GM21529 (cell line): ENCODE measurements at regions not wholly inside any gene's neighbourhood (a gene's known extent, or its start where the extent isn't known, plus 50 kb on each side); places are given as distances from the start of the nearest gene placed in this dataset.
A peak's percentile ranks its signal among the peaks of the same experiment; 100 is the strongest.
"Not testable (repeated sequence)": the region's sequence is repeated elsewhere in the genome, so short reads cannot be mapped to it uniquely, and the experiment has no call there.

Experiments used
- ATAC-seq: cut with Tn5 transposase; IDR thresholded peaks from one replicate; pipeline ENCODE4 v1.9.1; 2021; ENCODE audit not compliant: unreplicated experiment

DNA sequence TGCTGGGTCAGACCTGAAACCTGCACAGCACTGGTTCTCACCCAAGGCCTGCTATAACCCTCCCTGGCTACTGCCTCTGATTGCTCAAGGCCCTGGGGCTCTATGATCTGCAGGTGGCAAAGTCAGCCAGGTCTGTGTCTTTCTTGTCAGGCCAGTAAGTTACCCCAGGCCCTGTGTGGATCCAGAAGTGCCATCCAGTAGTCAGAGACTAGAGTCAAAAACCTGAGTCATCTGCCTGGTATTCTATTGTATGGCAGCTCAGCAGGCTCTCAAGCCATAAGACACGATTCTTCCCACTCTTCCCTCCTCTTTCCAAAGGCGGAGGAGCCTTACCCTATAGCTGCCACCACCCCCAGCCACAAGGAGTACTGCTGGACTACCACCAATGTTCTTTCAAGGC is 593.0 kb downstream of the FRK start:
- ATAC-seq: no peak

GRCh38 chr6:115460913-115461312 is 599.8 kb downstream of the FRK start:
- ATAC-seq: no peak

DNA sequence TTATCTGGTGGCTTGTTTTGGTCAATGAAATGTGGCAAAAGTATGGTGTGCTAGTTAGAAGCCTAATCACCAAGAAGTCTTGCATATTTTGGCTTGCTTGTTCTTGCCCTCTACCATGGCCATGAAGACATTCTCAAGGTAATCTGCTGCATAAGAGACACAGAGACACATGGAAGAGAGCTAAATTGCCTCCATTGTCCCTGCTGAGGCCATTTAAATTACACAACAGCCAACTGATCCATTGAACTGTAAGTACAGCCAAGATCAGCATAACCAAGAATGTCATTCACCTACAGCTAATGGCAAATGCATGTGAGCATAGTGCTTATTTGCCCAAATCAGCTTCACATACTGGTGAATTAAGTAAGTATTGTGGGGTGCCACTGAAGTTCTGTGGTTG is 603.8 kb downstream of the FRK start:
- no peak for ATAC-seq

DNA sequence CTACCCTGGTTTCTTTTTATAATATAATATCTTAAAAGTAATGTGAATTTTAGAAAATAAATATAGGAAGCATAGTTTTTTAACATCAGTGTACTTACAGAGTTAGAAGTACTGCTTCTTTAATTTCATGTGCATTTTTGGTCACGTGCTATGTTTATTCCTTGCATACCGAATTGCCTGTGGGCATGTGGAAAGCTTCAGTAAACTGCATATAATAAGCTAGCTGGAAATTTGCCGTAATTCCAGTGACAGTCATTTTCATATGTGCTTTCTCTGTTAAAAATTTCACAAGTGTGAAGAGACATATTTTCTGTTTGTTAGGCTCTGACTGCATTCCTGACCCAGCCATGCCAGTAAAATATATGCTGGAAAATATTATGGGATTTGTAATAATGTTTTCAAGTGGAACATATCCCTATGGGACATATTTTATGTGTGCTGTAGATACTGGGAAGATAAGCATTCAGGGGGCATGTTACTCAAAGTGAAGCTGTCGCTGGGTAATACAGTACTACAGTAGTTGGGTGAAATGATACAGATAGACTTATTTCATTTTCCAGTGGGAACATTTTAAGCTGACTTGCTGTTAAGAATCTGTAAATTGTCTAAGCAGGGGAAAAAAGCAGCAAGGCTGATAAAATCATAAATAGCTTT is 616.7 kb downstream of the FRK start:
- ATAC-seq: no peak

DNA sequence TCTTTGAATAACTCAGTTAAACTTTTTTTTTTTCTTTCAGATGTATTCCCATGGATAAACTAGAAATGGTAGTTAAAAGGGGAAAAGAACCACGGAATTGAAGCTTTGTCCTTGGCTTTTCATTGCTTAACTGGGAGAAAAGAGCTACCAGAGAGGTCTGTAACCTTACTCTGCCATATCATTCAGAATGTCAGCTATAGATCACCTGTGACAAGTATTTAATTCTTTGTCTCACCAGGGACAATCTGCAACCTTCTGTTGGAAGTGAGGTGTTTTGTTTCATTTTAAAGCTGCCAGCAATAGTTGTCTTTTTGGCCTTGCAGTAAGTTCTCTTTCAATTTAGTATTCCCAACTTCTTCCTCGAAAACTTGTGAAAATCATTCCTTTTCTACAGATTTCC is 618.4 kb downstream of the FRK start:
- ATAC-seq: no peak

GRCh38 chr6:115441651-115442050 is 619.0 kb downstream of the FRK start:
- ATAC-seq: no peak

GRCh38 chr6:115415378-115415777 is 645.3 kb downstream of the FRK start:
- no peak for ATAC-seq

GRCh38 chr6:115414916-115415315 is 645.8 kb downstream of the FRK start:
- not testable (repeated sequence) for ATAC-seq

GRCh38 chr6:115411756-115412155 is 648.9 kb downstream of the FRK start:
- no peak for ATAC-seq

DNA sequence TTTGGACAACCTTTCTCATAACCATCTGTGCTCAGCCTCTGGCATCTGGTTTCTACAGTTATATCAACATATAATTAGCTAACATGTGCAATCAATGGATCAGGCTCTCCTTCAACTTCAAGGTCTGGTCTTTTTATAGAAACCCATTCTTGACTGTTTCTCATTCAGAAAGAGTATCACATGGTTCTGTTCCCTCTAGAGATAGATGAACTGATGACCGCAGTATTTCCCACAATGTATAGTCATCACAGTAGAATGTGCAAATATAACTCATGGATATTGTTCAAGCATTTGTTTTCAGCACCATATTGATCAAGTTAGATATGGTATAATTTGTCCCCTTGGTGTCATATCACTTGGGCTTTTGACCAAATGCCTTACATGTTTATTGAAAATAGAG is 656.2 kb downstream of the FRK start:
- ATAC-seq: no peak

- no peak for ATAC-seq
Observed at GRCh38 chr6:115398607-115399006, 662.1 kb downstream of the FRK start.

GRCh38 chr6:115396112-115396906 is 664.4 kb downstream of the FRK start:
- ATAC-seq: no peak

GRCh38 chr6:115393821-115394220 is 666.9 kb downstream of the FRK start:
- ATAC-seq: no peak

DNA sequence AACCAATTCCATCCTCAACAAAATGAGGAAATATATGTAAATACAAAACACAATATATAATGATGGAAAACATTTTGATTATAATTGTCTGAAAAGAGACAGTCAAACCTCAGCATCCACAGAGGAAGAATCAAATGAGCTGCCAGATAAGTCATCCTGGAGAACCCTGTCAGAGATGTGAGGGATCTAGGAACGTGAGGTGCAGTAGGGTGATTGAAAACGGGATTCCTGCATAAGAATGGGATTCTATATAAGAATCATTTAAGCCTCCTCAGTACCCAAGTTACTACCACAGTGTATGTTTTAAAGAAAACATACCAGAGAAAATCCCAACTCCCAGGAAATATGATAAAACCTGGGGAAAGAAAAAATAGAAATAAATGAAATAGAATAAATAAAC is 690.5 kb downstream of the FRK start:
- no peak for ATAC-seq

- ATAC-seq: no peak
Observed at GRCh38 chr6:115365783-115366182, 694.9 kb downstream of the FRK start.

GRCh38 chr6:115363379-115363778 is 697.3 kb downstream of the FRK start:
- ATAC-seq: peak; percentile 84

- ATAC-seq: peak; percentile 40
Observed at GRCh38 chr6:115362234-115362633, 698.5 kb downstream of the FRK start.

- no peak for ATAC-seq
Observed at GRCh38 chr6:115360602-115361325, 699.9 kb downstream of the FRK start.

- no peak for ATAC-seq
Observed at GRCh38 chr6:115358616-115359015, 702.1 kb downstream of the FRK start.

- no peak for ATAC-seq
Observed at GRCh38 chr6:115356371-115356770, 704.3 kb downstream of the FRK start.

- ATAC-seq: no peak
Observed at GRCh38 chr6:115323001-115323400, 737.7 kb downstream of the FRK start.

- no peak for ATAC-seq
Observed at GRCh38 chr6:115319823-115320222, 740.9 kb downstream of the FRK start.
